HG03135 (cell line): ENCODE measurements at regions not wholly inside any gene's neighbourhood (a gene's known extent, or its start where the extent isn't known, plus 50 kb on each side); places are given as distances from the start of the nearest gene placed in this dataset.
"Not testable (repeated sequence)": the region's sequence is repeated elsewhere in the genome, so short reads cannot be mapped to it uniquely, and the experiment has no call there.

ENCODE experiments used
- ATAC-seq: cut with Tn5 transposase; IDR thresholded peaks from one replicate; pipeline ENCODE4 v1.9.1; 2021; ENCODE audit warnings: mild to moderate bottlenecking, moderate library complexity; ENCODE audit not compliant: unreplicated experiment

GRCh38 chr10:22086730-22087401 lies 83.3 kb upstream of the DNAJC1 start:
- no peak for ATAC-seq

- ATAC-seq: not testable (repeated sequence)
Measured at GRCh38 chr10:22079921-22080320, 76.4 kb upstream of the DNAJC1 start.

GRCh38 chr10:22071332-22071731 lies 67.8 kb upstream of the DNAJC1 start:
- no peak for ATAC-seq

- no peak for ATAC-seq
Measured at GRCh38 chr10:22067091-22067490, 63.6 kb upstream of the DNAJC1 start.

- ATAC-seq: not testable (repeated sequence)
Measured at GRCh38 chr10:22060984-22061383, 57.5 kb upstream of the DNAJC1 start.

- ATAC-seq: no peak
Measured at GRCh38 chr10:22058201-22058600, 54.7 kb upstream of the DNAJC1 start.

GRCh38 chr10:22054961-22055360 lies 51.4 kb upstream of the DNAJC1 start:
- ATAC-seq: no peak
